Activated T-helper 1 cell treated with anti-CD3 and anti-CD28 coated beads, Interleukin-12 subunit alpha, Interleukin-12 subunit beta, Interleukin-2, Interleukin-4 antibody, amounts not matched to agents 30 ng/mL and 10 ng/mL and 1 ng/mL, durations not matched to agents 14 hours and 24 hours and 36 hours (primary cell): ENCODE measurements at regions not wholly inside any gene's neighbourhood (a gene's known extent, or its start where the extent isn't known, plus 50 kb on each side); places are given as distances from the start of the nearest gene placed in this dataset.

ENCODE experiments used
- DNase-seq: peaks from one replicate; pipeline ENCODE4 v3.0.0; 2021; ENCODE audit warnings: low spot score
- H3K27ac Mint-ChIP-seq: one replicate; pipeline ENCODE4 v1.8.0; 2021; ENCODE audit warnings: mild to moderate bottlenecking, mixed read lengths
- H3K27me3 Mint-ChIP-seq: one replicate; pipeline ENCODE4 v1.8.0; 2022; ENCODE audit warnings: mild to moderate bottlenecking, moderate library complexity, mixed read lengths; ENCODE audit not compliant: insufficient read depth
- H3K36me3 Mint-ChIP-seq: one replicate; pipeline ENCODE4 v1.8.0; 2021; ENCODE audit warnings: low read depth, mixed read lengths
- H3K4me1 Mint-ChIP-seq: one replicate; pipeline ENCODE4 v1.8.0; 2021; ENCODE audit warnings: low read depth, mixed read lengths
- H3K4me3 Mint-ChIP-seq: one replicate; pipeline ENCODE4 v1.8.0; 2021; ENCODE audit warnings: mild to moderate bottlenecking, moderate library complexity, mixed read lengths
- H3K9me3 Mint-ChIP-seq: one replicate; pipeline ENCODE4 v1.8.0; 2021; ENCODE audit warnings: mixed read lengths
- intact Hi-C: fragments of 100-400 bp; cut with micrococcal nuclease; formaldehyde crosslinking; loops from one replicate; pipeline ENCODE4 v1.15.1; 2024

GRCh38 chr2:81940266-81940955 lies 1635.9 kb upstream of the LRRTM1 start:
- Mint-ChIP-seq H3K9me3 (peaks cover 18% of the 10 kb centered on the region), H3K27ac (no peak overlapping the region), H3K36me3 (no peaks in the 10 kb centered on the region), H3K27me3 (no peaks in the 10 kb centered on the region), H3K4me3 (no peak overlapping the region), H3K4me1 (no peaks in the 10 kb centered on the region)
- intact Hi-C loops, result no loop called here
- no peak for DNase-seq

DNA sequence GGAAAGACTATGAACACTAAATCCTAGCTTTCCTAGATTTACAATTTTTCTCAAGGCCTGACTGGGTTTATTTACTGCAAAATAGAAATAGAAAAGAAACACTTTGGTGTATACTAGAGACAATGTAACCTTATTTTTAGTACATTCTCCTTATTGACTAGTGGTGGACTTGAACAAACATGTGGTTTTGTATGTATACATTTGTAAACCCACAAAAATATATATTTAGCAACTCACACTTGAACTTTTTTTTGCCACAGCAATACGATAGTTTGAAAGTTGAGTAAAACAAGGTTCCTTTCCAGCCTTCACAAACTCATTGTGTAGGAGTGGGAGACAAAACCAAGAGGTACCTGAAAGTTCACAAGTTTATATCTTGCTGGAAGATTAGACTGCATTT lies 1633.4 kb upstream of the LRRTM1 start:
- no peaks in the 10 kb centered on the region for H3K4me1 Mint-ChIP-seq
- peaks cover 16% of the 10 kb centered on the region for H3K9me3 Mint-ChIP-seq
- H3K27ac Mint-ChIP-seq, result no peak overlapping the region
- no peaks in the 10 kb centered on the region for H3K27me3 Mint-ChIP-seq
- intact Hi-C loops, result no loop called here
- DNase-seq, result no peak
- no peaks in the 10 kb centered on the region for H3K36me3 Mint-ChIP-seq
- H3K4me3 Mint-ChIP-seq, result no peak overlapping the region

GRCh38 chr2:81903534-81903933 lies 1599.0 kb upstream of the LRRTM1 start:
- peaks cover 7% of the 10 kb centered on the region for H3K9me3 Mint-ChIP-seq
- H3K36me3 Mint-ChIP-seq, result no peaks in the 10 kb centered on the region
- no peaks in the 10 kb centered on the region for H3K27me3 Mint-ChIP-seq
- no peak overlapping the region for H3K4me3 Mint-ChIP-seq
- no peak overlapping the region for H3K27ac Mint-ChIP-seq
- H3K4me1 Mint-ChIP-seq, result no peaks in the 10 kb centered on the region
- DNase-seq, result no peak
- intact Hi-C loops, result no loop called here

GRCh38 chr2:81901017-81901416 lies 1596.5 kb upstream of the LRRTM1 start:
- Mint-ChIP-seq H3K27me3 (no peaks in the 10 kb centered on the region), H3K4me1 (no peaks in the 10 kb centered on the region), H3K9me3 (peaks cover 17% of the 10 kb centered on the region), H3K4me3 (no peak overlapping the region), H3K36me3 (no peaks in the 10 kb centered on the region), H3K27ac (no peak overlapping the region)
- DNase-seq, result no peak
- intact Hi-C loops, result no loop called here

DNA sequence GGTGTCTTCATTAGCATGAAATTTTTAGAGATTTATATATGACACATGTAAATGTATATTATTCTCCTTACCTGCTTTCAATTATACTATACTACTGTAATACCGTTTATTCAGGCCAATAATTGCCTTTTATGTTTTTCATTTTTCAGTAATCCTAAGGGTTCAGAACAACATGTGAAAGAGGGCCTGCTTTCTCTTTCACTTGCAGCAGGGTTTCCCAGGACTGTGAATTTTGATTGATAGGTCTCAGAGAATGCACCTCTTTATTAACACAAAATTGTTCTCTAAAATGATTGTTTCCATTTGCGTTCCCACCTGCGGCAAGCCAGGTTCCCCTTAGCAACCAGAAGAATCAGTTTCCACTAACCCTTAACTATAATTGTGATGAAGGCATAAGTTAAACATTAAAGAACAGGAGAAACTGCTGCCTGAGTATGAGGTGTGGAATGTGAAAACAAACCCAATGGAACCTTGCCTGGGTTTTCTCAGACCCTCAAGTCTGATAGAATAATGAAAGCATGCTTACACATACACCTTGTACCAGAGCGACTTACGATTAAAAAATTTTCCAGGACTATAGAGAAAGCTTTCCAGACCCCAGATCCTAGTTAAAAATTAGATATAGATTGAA lies 1591.2 kb upstream of the LRRTM1 start:
- DNase-seq, result no peak

DNA sequence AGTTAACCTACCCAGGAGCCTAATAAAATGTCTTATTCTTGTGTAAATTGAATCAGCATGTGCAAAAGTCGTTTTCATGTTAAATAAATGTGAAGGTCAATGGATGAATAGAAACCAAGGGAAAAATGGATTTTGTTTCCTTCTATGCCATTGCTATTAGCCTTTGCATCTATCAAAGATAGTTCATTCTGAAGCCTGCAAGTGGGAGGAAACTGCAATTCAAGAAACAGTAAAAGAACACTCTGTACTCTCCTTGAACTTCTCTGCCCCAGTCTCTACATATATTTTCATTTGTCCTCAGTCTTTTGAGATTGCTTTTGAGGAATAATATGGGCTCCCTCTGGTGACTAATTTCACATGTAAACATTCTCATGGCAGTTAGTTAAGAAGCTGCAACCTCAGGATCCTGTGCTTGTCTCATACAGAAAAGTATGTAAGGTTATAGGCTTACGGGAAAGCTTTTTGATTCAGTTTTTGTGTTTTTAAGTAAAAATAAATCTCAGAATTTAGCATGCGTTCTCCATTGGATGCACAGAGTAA lies 1590.0 kb upstream of the LRRTM1 start:
- no peak for DNase-seq
- H3K27me3 Mint-ChIP-seq, result no peaks in the 10 kb centered on the region
- H3K9me3 Mint-ChIP-seq, result peaks cover 13% of the 10 kb centered on the region
- H3K36me3 Mint-ChIP-seq, result no peaks in the 10 kb centered on the region
- H3K4me3 Mint-ChIP-seq, result no peak overlapping the region
- H3K4me1 Mint-ChIP-seq, result no peaks in the 10 kb centered on the region
- intact Hi-C loops, result no loop called here
- H3K27ac Mint-ChIP-seq, result no peak overlapping the region

More for the DNA sequence above, 1591.2 kb upstream of the LRRTM1 start:
- H3K9me3 Mint-ChIP-seq, result peaks cover 15% of the 10 kb centered on the region
- no peaks in the 10 kb centered on the region for H3K4me1 Mint-ChIP-seq
- intact Hi-C loops, result no loop called here
- no peaks in the 10 kb centered on the region for H3K36me3 Mint-ChIP-seq
- no peak overlapping the region for H3K27ac Mint-ChIP-seq
- H3K4me3 Mint-ChIP-seq, result no peak overlapping the region
- no peaks in the 10 kb centered on the region for H3K27me3 Mint-ChIP-seq

- intact Hi-C loops, result no loop called here
- H3K9me3 Mint-ChIP-seq, result peaks cover 6% of the 10 kb centered on the region
- no peak for DNase-seq
- H3K36me3 Mint-ChIP-seq, result no peaks in the 10 kb centered on the region
- no peaks in the 10 kb centered on the region for H3K27me3 Mint-ChIP-seq
- H3K4me1 Mint-ChIP-seq, result no peaks in the 10 kb centered on the region
- H3K4me3 Mint-ChIP-seq, result no peak overlapping the region
- no peak overlapping the region for H3K27ac Mint-ChIP-seq
Observed at GRCh38 chr2:81876624-81877023, 1572.1 kb upstream of the LRRTM1 start.

GRCh38 chr2:81872006-81872405 lies 1567.5 kb upstream of the LRRTM1 start:
- H3K36me3 Mint-ChIP-seq, result no peaks in the 10 kb centered on the region
- H3K9me3 Mint-ChIP-seq, result peaks cover 16% of the 10 kb centered on the region
- H3K4me1 Mint-ChIP-seq, result no peaks in the 10 kb centered on the region
- intact Hi-C loops, result no loop called here
- no peak overlapping the region for H3K4me3 Mint-ChIP-seq
- DNase-seq, result no peak
- no peak overlapping the region for H3K27ac Mint-ChIP-seq
- no peaks in the 10 kb centered on the region for H3K27me3 Mint-ChIP-seq

DNA sequence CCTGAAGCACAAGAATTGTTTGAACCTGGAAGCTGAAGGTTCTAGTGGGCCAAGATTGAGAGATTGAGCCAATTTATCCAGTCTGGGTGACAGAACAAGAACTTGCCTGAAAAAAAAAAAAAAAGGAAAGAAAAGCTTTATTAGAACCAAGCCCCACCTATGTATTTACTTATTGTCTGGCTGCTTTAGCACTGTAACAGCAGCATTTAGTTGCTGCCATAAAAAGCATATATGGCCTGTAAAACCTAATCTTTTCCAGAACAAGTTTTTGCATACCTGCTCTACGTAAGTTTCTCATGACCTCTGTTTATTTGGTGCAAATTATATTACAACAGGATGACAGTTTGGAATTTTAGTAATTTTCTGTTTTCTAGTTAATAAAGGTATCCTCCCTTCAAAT lies 1565.6 kb upstream of the LRRTM1 start:
- no peaks in the 10 kb centered on the region for H3K27me3 Mint-ChIP-seq
- H3K9me3 Mint-ChIP-seq, result peaks cover 21% of the 10 kb centered on the region
- DNase-seq, result no peak
- no peak overlapping the region for H3K4me3 Mint-ChIP-seq
- no peaks in the 10 kb centered on the region for H3K36me3 Mint-ChIP-seq
- no peaks in the 10 kb centered on the region for H3K4me1 Mint-ChIP-seq
- H3K27ac Mint-ChIP-seq, result no peak overlapping the region
- intact Hi-C loops, result no loop called here

DNA sequence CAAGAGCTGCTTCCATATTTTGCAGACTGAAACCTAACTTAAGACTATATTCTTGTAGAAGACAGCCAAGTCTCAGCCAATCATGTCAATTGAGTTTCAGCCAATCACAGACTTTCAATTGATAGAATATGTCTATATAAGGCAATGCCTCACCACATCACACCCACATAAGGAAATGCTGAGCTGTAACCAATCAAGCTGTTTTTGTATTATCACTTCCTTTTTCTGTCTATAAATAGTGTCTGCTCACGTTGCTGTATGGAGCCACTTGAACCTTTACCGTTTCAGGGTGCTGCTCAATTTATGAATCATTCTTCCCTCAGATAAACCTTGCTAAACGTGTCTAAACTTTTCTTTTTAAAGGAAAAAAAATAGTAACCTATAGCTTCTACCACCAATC lies 1554.4 kb upstream of the LRRTM1 start:
- no peak for DNase-seq
- no peak overlapping the region for H3K4me3 Mint-ChIP-seq
- H3K27me3 Mint-ChIP-seq, result no peaks in the 10 kb centered on the region
- no peaks in the 10 kb centered on the region for H3K36me3 Mint-ChIP-seq
- H3K4me1 Mint-ChIP-seq, result no peaks in the 10 kb centered on the region
- no peak overlapping the region for H3K27ac Mint-ChIP-seq
- intact Hi-C loops, result no loop called here
- H3K9me3 Mint-ChIP-seq, result peaks cover 7% of the 10 kb centered on the region

- H3K27ac Mint-ChIP-seq, result no peak overlapping the region
- no peaks in the 10 kb centered on the region for H3K36me3 Mint-ChIP-seq
- no peaks in the 10 kb centered on the region for H3K27me3 Mint-ChIP-seq
- peaks cover 4% of the 10 kb centered on the region for H3K9me3 Mint-ChIP-seq
- H3K4me1 Mint-ChIP-seq, result no peaks in the 10 kb centered on the region
- DNase-seq, result no peak
- intact Hi-C loops, result no loop called here
- H3K4me3 Mint-ChIP-seq, result no peak overlapping the region
Observed at GRCh38 chr2:81853341-81853740, 1548.8 kb upstream of the LRRTM1 start.

DNA sequence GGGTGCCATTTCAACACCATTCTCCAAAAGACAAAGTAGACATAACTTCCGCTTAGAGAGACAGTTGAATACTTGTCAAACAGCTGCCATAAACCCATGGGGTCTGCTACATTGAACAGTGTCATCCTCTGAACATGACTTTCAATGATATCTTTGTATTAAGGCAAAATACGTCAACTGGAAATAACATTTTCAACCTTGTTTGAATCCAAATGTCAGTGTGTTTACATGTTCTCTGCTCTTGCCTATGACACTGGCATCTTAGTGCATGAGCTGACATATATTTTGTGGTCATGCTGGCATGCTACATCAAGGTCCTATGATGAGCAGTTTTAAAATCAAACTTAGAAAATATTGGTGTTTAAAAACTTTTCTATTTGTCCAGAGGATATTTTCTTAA lies 1548.1 kb upstream of the LRRTM1 start:
- no peaks in the 10 kb centered on the region for H3K4me1 Mint-ChIP-seq
- no peak overlapping the region for H3K4me3 Mint-ChIP-seq
- H3K9me3 Mint-ChIP-seq, result peaks cover 6% of the 10 kb centered on the region
- H3K36me3 Mint-ChIP-seq, result no peaks in the 10 kb centered on the region
- intact Hi-C loops, result no loop called here
- no peak for DNase-seq
- no peaks in the 10 kb centered on the region for H3K27me3 Mint-ChIP-seq
- H3K27ac Mint-ChIP-seq, result no peak overlapping the region

DNA sequence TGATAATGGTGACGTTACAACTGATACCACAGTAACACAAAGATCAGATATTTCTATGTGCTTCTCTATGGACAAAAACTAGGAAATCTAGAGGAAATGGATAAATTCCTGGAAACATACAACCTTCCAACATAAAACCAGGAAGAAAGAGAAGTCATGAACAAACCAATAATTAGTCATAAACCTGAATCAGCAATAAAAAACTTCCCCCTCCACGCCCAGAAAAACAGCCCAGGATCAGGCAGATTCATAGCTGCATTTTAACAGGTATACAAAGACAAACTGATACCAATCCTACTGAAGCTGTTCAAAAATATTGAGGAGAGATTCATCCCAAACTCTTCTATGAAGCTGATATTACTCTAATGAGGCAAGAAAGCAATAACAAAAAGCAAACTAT lies 1535.2 kb upstream of the LRRTM1 start:
- no peak overlapping the region for H3K27ac Mint-ChIP-seq
- H3K36me3 Mint-ChIP-seq, result no peaks in the 10 kb centered on the region
- no peak overlapping the region for H3K4me3 Mint-ChIP-seq
- intact Hi-C loops, result no loop called here
- DNase-seq, result no peak
- no peaks in the 10 kb centered on the region for H3K4me1 Mint-ChIP-seq
- H3K27me3 Mint-ChIP-seq, result no peaks in the 10 kb centered on the region
- peaks cover 35% of the 10 kb centered on the region for H3K9me3 Mint-ChIP-seq
